ENCODE measurements at regions not wholly inside any gene's neighbourhood (a gene's known extent, or its start where the extent isn't known, plus 50 kb on each side); places are given as distances from the start of the nearest gene placed in this dataset.
"Not testable (repeated sequence)": the region's sequence is repeated elsewhere in the genome, so short reads cannot be mapped to it uniquely, and the experiment has no call there.

GRCh38 chr21:10424097-10424886, 97.1 kb upstream of the TPTE start:
- not testable (repeated sequence) for H3K4me3 ChIP-seq (ENCODE audit: low read depth in 1 of 2, low read length in 2 of 2); H3K36me3 ChIP-seq (ENCODE audit: control insufficient read depth in 2 of 2, insufficient read depth in 2 of 2, low read length in 1 of 2); H3K27me3 ChIP-seq (ENCODE audit: control insufficient read depth in 1 of 2, insufficient read depth in 2 of 2, low read length in 2 of 2); H3K27ac ChIP-seq (ENCODE audit: low read depth in 2 of 2, low read length in 1 of 2); H3K4me1 ChIP-seq (ENCODE audit: control insufficient read depth in 2 of 2, insufficient read depth in 2 of 2, low read length in 1 of 2); H3K9me3 ChIP-seq (ENCODE audit: control insufficient read depth in 2 of 2, insufficient read depth in 1 of 2, low read depth in 1 of 2, low read length in 1 of 2)
- WGBS, 2 donors: 64 to 65% methylated on average over 4 of the region's 4 CpGs

GRCh38 chr21:10424887-10425145, 96.6 kb upstream of the TPTE start:
- not testable (repeated sequence) for H3K9me3 ChIP-seq (ENCODE audit: control insufficient read depth in 2 of 2, insufficient read depth in 1 of 2, low read depth in 1 of 2, low read length in 1 of 2); H3K4me3 ChIP-seq (ENCODE audit: low read depth in 1 of 2, low read length in 2 of 2); H3K27ac ChIP-seq (ENCODE audit: low read depth in 2 of 2, low read length in 1 of 2); H3K36me3 ChIP-seq (ENCODE audit: control insufficient read depth in 2 of 2, insufficient read depth in 2 of 2, low read length in 1 of 2); H3K4me1 ChIP-seq (ENCODE audit: control insufficient read depth in 2 of 2, insufficient read depth in 2 of 2, low read length in 1 of 2); H3K27me3 ChIP-seq (ENCODE audit: control insufficient read depth in 1 of 2, insufficient read depth in 2 of 2, low read length in 2 of 2)
- WGBS, 2 donors: 11 to 50% methylated on average over 1 of the region's 2 CpGs

GRCh38 chr21:10425856-10426255, 95.5 kb upstream of the TPTE start:
- Histone ChIP-seq H3K9me3 (ENCODE audit: control insufficient read depth in 2 of 2, insufficient read depth in 1 of 2, low read depth in 1 of 2, low read length in 1 of 2) (peaks cover 3 to 8% of the 10 kb centered on the region in 2 donors), H3K4me3 (ENCODE audit: low read depth in 1 of 2, low read length in 2 of 2) (no peak overlapping the region), H3K27me3 (ENCODE audit: control insufficient read depth in 1 of 2, insufficient read depth in 2 of 2, low read length in 2 of 2) (no peaks in the 10 kb centered on the region), H3K36me3 (ENCODE audit: control insufficient read depth in 2 of 2, insufficient read depth in 2 of 2, low read length in 1 of 2) (no peaks in the 10 kb centered on the region), H3K27ac (ENCODE audit: low read depth in 2 of 2, low read length in 1 of 2) (no peak overlapping the region), H3K4me1 (ENCODE audit: control insufficient read depth in 2 of 2, insufficient read depth in 2 of 2, low read length in 1 of 2) (no peaks in the 10 kb centered on the region)
- 70% methylated on average over 3 of the region's 3 CpGs for WGBS, 2 donors

GRCh38 chr21:10426812-10427211, 94.6 kb upstream of the TPTE start:
- whole genome bisulfite sequencing, 2 donors: 42 to 54% methylated on average over 2 of the region's 2 CpGs
- not testable (repeated sequence) for H3K27me3 ChIP-seq (ENCODE audit: control insufficient read depth in 1 of 2, insufficient read depth in 2 of 2, low read length in 2 of 2); H3K4me1 ChIP-seq (ENCODE audit: control insufficient read depth in 2 of 2, insufficient read depth in 2 of 2, low read length in 1 of 2); H3K27ac ChIP-seq (ENCODE audit: low read depth in 2 of 2, low read length in 1 of 2); H3K4me3 ChIP-seq (ENCODE audit: low read depth in 1 of 2, low read length in 2 of 2); H3K36me3 ChIP-seq (ENCODE audit: control insufficient read depth in 2 of 2, insufficient read depth in 2 of 2, low read length in 1 of 2)
- peaks cover 5 to 17% of the 10 kb centered on the region in 2 donors for H3K9me3 ChIP-seq (ENCODE audit: control insufficient read depth in 2 of 2, insufficient read depth in 1 of 2, low read depth in 1 of 2, low read length in 1 of 2)

- H3K36me3 ChIP-seq (ENCODE audit: control insufficient read depth in 2 of 2, insufficient read depth in 2 of 2, low read length in 1 of 2); H3K4me1 ChIP-seq (ENCODE audit: control insufficient read depth in 2 of 2, insufficient read depth in 2 of 2, low read length in 1 of 2); H3K4me3 ChIP-seq (ENCODE audit: low read depth in 1 of 2, low read length in 2 of 2); H3K27me3 ChIP-seq (ENCODE audit: control insufficient read depth in 1 of 2, insufficient read depth in 2 of 2, low read length in 2 of 2); H3K27ac ChIP-seq (ENCODE audit: low read depth in 2 of 2, low read length in 1 of 2): not testable (repeated sequence)
- WGBS, 2 donors: 57 to 66% methylated on average over 6 of the region's 6 CpGs
- peaks cover 10 to 22% of the 10 kb centered on the region in 2 donors for H3K9me3 ChIP-seq (ENCODE audit: control insufficient read depth in 2 of 2, insufficient read depth in 1 of 2, low read depth in 1 of 2, low read length in 1 of 2)
These were observed 94.1 kb upstream of the TPTE start for GRCh38 chr21:10427277-10427676.

GRCh38 chr21:10428981-10429534, 92.3 kb upstream of the TPTE start:
- H3K36me3 ChIP-seq (ENCODE audit: control insufficient read depth in 2 of 2, insufficient read depth in 2 of 2, low read length in 1 of 2); H3K27ac ChIP-seq (ENCODE audit: low read depth in 2 of 2, low read length in 1 of 2); H3K27me3 ChIP-seq (ENCODE audit: control insufficient read depth in 1 of 2, insufficient read depth in 2 of 2, low read length in 2 of 2); H3K4me1 ChIP-seq (ENCODE audit: control insufficient read depth in 2 of 2, insufficient read depth in 2 of 2, low read length in 1 of 2); H3K4me3 ChIP-seq (ENCODE audit: low read depth in 1 of 2, low read length in 2 of 2): not testable (repeated sequence)
- 16 to 17% methylated on average over 1 of the region's 1 CpG for WGBS, 2 donors
- H3K9me3 ChIP-seq (ENCODE audit: control insufficient read depth in 2 of 2, insufficient read depth in 1 of 2, low read depth in 1 of 2, low read length in 1 of 2): peaks cover 11 to 24% of the 10 kb centered on the region in 2 donors

- Histone ChIP-seq H3K36me3 (ENCODE audit: control insufficient read depth in 2 of 2, insufficient read depth in 2 of 2, low read length in 1 of 2) (no peaks in the 10 kb centered on the region), H3K9me3 (ENCODE audit: control insufficient read depth in 2 of 2, insufficient read depth in 1 of 2, low read depth in 1 of 2, low read length in 1 of 2) (peaks cover 11 to 24% of the 10 kb centered on the region in 2 donors)
These were observed 91.4 kb upstream of the TPTE start for GRCh38 chr21:10430005-10430404.

GRCh38 chr21:10431995-10432394, 89.4 kb upstream of the TPTE start:
- H3K4me3 ChIP-seq (ENCODE audit: low read depth in 1 of 2, low read length in 2 of 2); H3K4me1 ChIP-seq (ENCODE audit: control insufficient read depth in 2 of 2, insufficient read depth in 2 of 2, low read length in 1 of 2); H3K36me3 ChIP-seq (ENCODE audit: control insufficient read depth in 2 of 2, insufficient read depth in 2 of 2, low read length in 1 of 2); H3K27ac ChIP-seq (ENCODE audit: low read depth in 2 of 2, low read length in 1 of 2); H3K27me3 ChIP-seq (ENCODE audit: control insufficient read depth in 1 of 2, insufficient read depth in 2 of 2, low read length in 2 of 2): not testable (repeated sequence)
- WGBS, 2 donors: 58 to 63% methylated on average over 6 of the region's 6 CpGs
- peaks cover 11 to 19% of the 10 kb centered on the region in 2 donors for H3K9me3 ChIP-seq (ENCODE audit: control insufficient read depth in 2 of 2, insufficient read depth in 1 of 2, low read depth in 1 of 2, low read length in 1 of 2)

More at GRCh38 chr21:10430005-10430404, 91.4 kb upstream of the TPTE start:
- Histone ChIP-seq H3K4me3 (ENCODE audit: low read depth in 1 of 2, low read length in 2 of 2) (no peak overlapping the region), H3K27ac (ENCODE audit: low read depth in 2 of 2, low read length in 1 of 2) (no peak overlapping the region), H3K27me3 (ENCODE audit: control insufficient read depth in 1 of 2, insufficient read depth in 2 of 2, low read length in 2 of 2) (no peaks in the 10 kb centered on the region), H3K4me1 (ENCODE audit: control insufficient read depth in 2 of 2, insufficient read depth in 2 of 2, low read length in 1 of 2) (no peaks in the 10 kb centered on the region)
- WGBS, 2 donors: 48 to 65% methylated on average over 1 of the region's 1 CpG

GRCh38 chr21:10432456-10432855, 88.9 kb upstream of the TPTE start:
- H3K9me3 ChIP-seq (ENCODE audit: control insufficient read depth in 2 of 2, insufficient read depth in 1 of 2, low read depth in 1 of 2, low read length in 1 of 2): peaks cover 9 to 16% of the 10 kb centered on the region in 2 donors
- not testable (repeated sequence) for H3K27ac ChIP-seq (ENCODE audit: low read depth in 2 of 2, low read length in 1 of 2); H3K27me3 ChIP-seq (ENCODE audit: control insufficient read depth in 1 of 2, insufficient read depth in 2 of 2, low read length in 2 of 2); H3K4me3 ChIP-seq (ENCODE audit: low read depth in 1 of 2, low read length in 2 of 2); H3K36me3 ChIP-seq (ENCODE audit: control insufficient read depth in 2 of 2, insufficient read depth in 2 of 2, low read length in 1 of 2); H3K4me1 ChIP-seq (ENCODE audit: control insufficient read depth in 2 of 2, insufficient read depth in 2 of 2, low read length in 1 of 2)

- H3K36me3 ChIP-seq (ENCODE audit: control insufficient read depth in 2 of 2, insufficient read depth in 2 of 2, low read length in 1 of 2); H3K27me3 ChIP-seq (ENCODE audit: control insufficient read depth in 1 of 2, insufficient read depth in 2 of 2, low read length in 2 of 2); H3K9me3 ChIP-seq (ENCODE audit: control insufficient read depth in 2 of 2, insufficient read depth in 1 of 2, low read depth in 1 of 2, low read length in 1 of 2); H3K27ac ChIP-seq (ENCODE audit: low read depth in 2 of 2, low read length in 1 of 2); H3K4me1 ChIP-seq (ENCODE audit: control insufficient read depth in 2 of 2, insufficient read depth in 2 of 2, low read length in 1 of 2); H3K4me3 ChIP-seq (ENCODE audit: low read depth in 1 of 2, low read length in 2 of 2): not testable (repeated sequence)
- 50 to 51% methylated on average over 4 of the region's 4 CpGs for WGBS, 2 donors
These were observed 83.4 kb upstream of the TPTE start for GRCh38 chr21:10437977-10438376.

All from esophagus (tissue), 2 donors.